Neutrophil (primary cell): ENCODE measurements at regions not wholly inside any gene's neighbourhood (a gene's known extent, or its start where the extent isn't known, plus 50 kb on each side); places are given as distances from the start of the nearest gene placed in this dataset.

Experiments used
- H3K27ac ChIP-seq: fragments of 200-600 bp; sonication (generic); 2 replicates; pipeline ENCODE4 v1.5.1; 2016; ENCODE audit warnings: mild to moderate bottlenecking, moderate library complexity
- H3K27me3 ChIP-seq: fragments of 200-600 bp; sonication (generic); 2 replicates; pipeline ENCODE4 v1.6.0; 2016; ENCODE audit warnings: mild to moderate bottlenecking
- H3K36me3 ChIP-seq: fragments of 200-600 bp; sonication (generic); 2 replicates; pipeline ENCODE4 v1.5.1; 2017
- H3K4me1 ChIP-seq, 2 experiments: fragments of 200-600 bp in 1 of 2; sonication (generic) in 1 of 2; 1 replicate in 1 of 2; 2 replicates in 1 of 2; pipeline versions ENCODE4 v1.5.1 to v1.6.1; 2013 to 2016; ENCODE audit warnings: low read depth in 1 of 2, low read length in 1 of 2, mild to moderate bottlenecking in 1 of 2, moderate library complexity in 1 of 2; ENCODE audit not compliant: control insufficient read depth in 1 of 2, insufficient read depth in 1 of 2
- H3K4me3 ChIP-seq, 2 experiments: fragments of 200-600 bp in 1 of 2; sonication (generic) in 1 of 2; 1 replicate in 1 of 2; 2 replicates in 1 of 2; pipeline ENCODE4 v1.5.1; 2013 to 2016; ENCODE audit warnings: low read depth in 1 of 2, low read length in 1 of 2, mild to moderate bottlenecking in 1 of 2, moderate library complexity in 1 of 2
- H3K9me3 ChIP-seq: fragments of 200-600 bp; sonication (generic); 2 replicates; pipeline ENCODE4 v1.5.1; 2016
- CTCF ChIP-seq: fragments of 200-600 bp; sonication (generic); IDR thresholded peaks from 2 replicates; pipeline ENCODE4 v1.5.1; 2016; ENCODE audit warnings: antibody characterized with exemption

DNA sequence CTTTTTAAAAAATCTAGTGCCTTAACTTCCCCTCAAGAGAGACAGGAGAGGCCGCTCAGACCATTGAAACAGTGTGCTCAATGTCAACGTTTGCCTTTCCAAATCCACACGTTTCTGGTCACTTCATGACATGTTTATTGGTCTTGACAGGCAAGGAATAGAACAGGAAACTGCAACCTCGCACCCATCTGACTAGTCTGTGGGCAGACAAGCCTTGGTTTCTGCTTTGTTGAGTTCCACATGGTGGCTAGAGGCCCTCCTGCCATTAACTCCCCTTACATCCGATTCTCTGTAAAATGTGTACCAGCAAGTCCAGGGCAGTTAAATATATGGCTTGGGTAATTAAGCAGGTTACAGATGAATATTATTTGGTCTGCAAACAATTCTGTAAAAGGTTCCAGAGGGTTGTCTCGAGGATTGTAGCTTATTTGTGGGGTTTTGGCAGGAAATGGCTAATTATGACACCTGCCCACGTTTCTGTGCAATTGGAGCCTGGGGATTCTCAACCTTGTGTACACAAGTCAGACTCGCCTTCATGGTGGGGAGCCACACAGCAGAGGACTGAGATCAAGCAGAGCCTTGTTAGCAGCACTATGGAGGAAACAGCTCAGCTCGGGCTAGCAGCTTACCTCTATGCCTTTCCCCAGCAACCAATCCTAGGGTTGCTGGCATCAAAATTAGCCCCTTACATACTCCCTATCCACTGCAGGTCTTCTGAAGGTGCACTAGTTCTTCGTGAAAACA lies 317.5 kb upstream of the IGF1R start:
- H3K27me3 ChIP-seq = no peaks in the 10 kb centered on the region
- H3K4me1 ChIP-seq = no peaks in the 10 kb centered on the region
- no peak for TF ChIP-seq CTCF
- no peak overlapping the region for H3K4me3 ChIP-seq
- no peaks in the 10 kb centered on the region for H3K9me3 ChIP-seq
- no peaks in the 10 kb centered on the region for H3K36me3 ChIP-seq
- H3K27ac ChIP-seq = no peak overlapping the region

GRCh38 chr15:98331676-98332075 lies 316.7 kb upstream of the IGF1R start:
- Histone ChIP-seq H3K4me3 (no peak overlapping the region), H3K27ac (no peak overlapping the region), H3K36me3 (no peaks in the 10 kb centered on the region), H3K9me3 (no peaks in the 10 kb centered on the region), H3K4me1 (no peaks in the 10 kb centered on the region), H3K27me3 (no peaks in the 10 kb centered on the region)
- TF ChIP-seq CTCF = no peak

GRCh38 chr15:98333251-98333650 lies 315.1 kb upstream of the IGF1R start:
- H3K27ac ChIP-seq = no peak overlapping the region
- TF ChIP-seq CTCF = no peak
- H3K4me1 ChIP-seq = no peaks in the 10 kb centered on the region
- no peak overlapping the region for H3K4me3 ChIP-seq
- no peaks in the 10 kb centered on the region for H3K36me3 ChIP-seq
- no peaks in the 10 kb centered on the region for H3K9me3 ChIP-seq
- no peaks in the 10 kb centered on the region for H3K27me3 ChIP-seq

GRCh38 chr15:98342911-98343310 lies 305.4 kb upstream of the IGF1R start:
- no peak overlapping the region for H3K4me3 ChIP-seq
- no peak overlapping the region for H3K27ac ChIP-seq
- H3K36me3 ChIP-seq = no peaks in the 10 kb centered on the region
- H3K4me1 ChIP-seq = no peaks in the 10 kb centered on the region
- TF ChIP-seq CTCF = no peak
- H3K27me3 ChIP-seq = peaks cover 4% of the 10 kb centered on the region
- no peaks in the 10 kb centered on the region for H3K9me3 ChIP-seq

- TF ChIP-seq CTCF = no peak
- Histone ChIP-seq H3K27ac (no peak overlapping the region), H3K4me1 (no peaks in the 10 kb centered on the region), H3K4me3 (no peak overlapping the region), H3K9me3 (no peaks in the 10 kb centered on the region), H3K36me3 (no peaks in the 10 kb centered on the region), H3K27me3 (peaks cover 4% of the 10 kb centered on the region)
Measured at GRCh38 chr15:98344591-98344990, 303.7 kb upstream of the IGF1R start.
